Neutrophil (primary cell): ENCODE measurements at regions not wholly inside any gene's neighbourhood (a gene's known extent, or its start where the extent isn't known, plus 50 kb on each side); places are given as distances from the start of the nearest gene placed in this dataset.

ENCODE experiments used
- H3K27ac ChIP-seq: fragments of 200-600 bp; sonication (generic); 2 replicates; pipeline ENCODE4 v1.5.1; 2016; ENCODE audit warnings: mild to moderate bottlenecking, moderate library complexity
- H3K27me3 ChIP-seq: fragments of 200-600 bp; sonication (generic); 2 replicates; pipeline ENCODE4 v1.6.0; 2016; ENCODE audit warnings: mild to moderate bottlenecking
- H3K36me3 ChIP-seq: fragments of 200-600 bp; sonication (generic); 2 replicates; pipeline ENCODE4 v1.5.1; 2017
- H3K4me1 ChIP-seq, 2 experiments: fragments of 200-600 bp in 1 of 2; sonication (generic) in 1 of 2; 1 replicate in 1 of 2; 2 replicates in 1 of 2; pipeline versions ENCODE4 v1.5.1 to v1.6.1; 2013 to 2016; ENCODE audit warnings: low read depth in 1 of 2, low read length in 1 of 2, mild to moderate bottlenecking in 1 of 2, moderate library complexity in 1 of 2; ENCODE audit not compliant: control insufficient read depth in 1 of 2, insufficient read depth in 1 of 2
- H3K4me3 ChIP-seq, 2 experiments: fragments of 200-600 bp in 1 of 2; sonication (generic) in 1 of 2; 1 replicate in 1 of 2; 2 replicates in 1 of 2; pipeline ENCODE4 v1.5.1; 2013 to 2016; ENCODE audit warnings: low read depth in 1 of 2, low read length in 1 of 2, mild to moderate bottlenecking in 1 of 2, moderate library complexity in 1 of 2
- H3K9me3 ChIP-seq: fragments of 200-600 bp; sonication (generic); 2 replicates; pipeline ENCODE4 v1.5.1; 2016
- CTCF ChIP-seq: fragments of 200-600 bp; sonication (generic); IDR thresholded peaks from 2 replicates; pipeline ENCODE4 v1.5.1; 2016; ENCODE audit warnings: antibody characterized with exemption

- no peaks in the 10 kb centered on the region for H3K36me3 ChIP-seq
- no peak overlapping the region for H3K4me3 ChIP-seq
- no peaks in the 10 kb centered on the region for H3K9me3 ChIP-seq
- no peak for TF ChIP-seq CTCF
- H3K27ac ChIP-seq = no peak overlapping the region
- H3K4me1 ChIP-seq = no peaks in the 10 kb centered on the region
- H3K27me3 ChIP-seq = no peaks in the 10 kb centered on the region
Observed at GRCh38 chr18:5065615-5066014, 131.4 kb downstream of the AKAIN1 start.

GRCh38 chr18:5064841-5065370 is 132.2 kb downstream of the AKAIN1 start:
- Histone ChIP-seq H3K27me3 (no peaks in the 10 kb centered on the region), H3K4me1 (no peaks in the 10 kb centered on the region), H3K9me3 (no peaks in the 10 kb centered on the region), H3K4me3 (no peak overlapping the region), H3K36me3 (no peaks in the 10 kb centered on the region), H3K27ac (no peak overlapping the region)
- no peak for TF ChIP-seq CTCF

GRCh38 chr18:5061785-5062184 is 135.3 kb downstream of the AKAIN1 start:
- H3K4me3 ChIP-seq = no peak overlapping the region
- peaks cover 8% of the 10 kb centered on the region for H3K27me3 ChIP-seq
- H3K9me3 ChIP-seq = no peaks in the 10 kb centered on the region
- H3K36me3 ChIP-seq = no peaks in the 10 kb centered on the region
- no peak overlapping the region for H3K27ac ChIP-seq
- peaks cover 0 to 8% of the 10 kb centered on the region in 2 experiments for H3K4me1 ChIP-seq
- no peak for TF ChIP-seq CTCF

GRCh38 chr18:5060543-5060942 is 136.5 kb downstream of the AKAIN1 start:
- no peak for TF ChIP-seq CTCF
- Histone ChIP-seq H3K27ac (no peak overlapping the region), H3K36me3 (no peaks in the 10 kb centered on the region), H3K27me3 (peaks cover 8% of the 10 kb centered on the region), H3K4me1 (peaks cover 0 to 8% of the 10 kb centered on the region in 2 experiments), H3K4me3 (no peak overlapping the region), H3K9me3 (no peaks in the 10 kb centered on the region)

GRCh38 chr18:5059696-5060032 is 137.4 kb downstream of the AKAIN1 start:
- H3K36me3 ChIP-seq = no peaks in the 10 kb centered on the region
- no peak for TF ChIP-seq CTCF

More at GRCh38 chr18:5059696-5060032, 137.4 kb downstream of the AKAIN1 start:
- peaks cover 0 to 8% of the 10 kb centered on the region in 2 experiments for H3K4me1 ChIP-seq
- H3K27me3 ChIP-seq = peaks cover 8% of the 10 kb centered on the region
- no peaks in the 10 kb centered on the region for H3K9me3 ChIP-seq
- no peak overlapping the region for H3K4me3 ChIP-seq
- no peak overlapping the region for H3K27ac ChIP-seq
